Upper lobe of left lung (tissue), 6 donors: ENCODE measurements at regions not wholly inside any gene's neighbourhood (a gene's known extent, or its start where the extent isn't known, plus 50 kb on each side); places are given as distances from the start of the nearest gene placed in this dataset.
"Not testable (repeated sequence)": the region's sequence is repeated elsewhere in the genome, so short reads cannot be mapped to it uniquely, and the experiment has no call there.

ENCODE experiments used
- ATAC-seq, 2 donors: fragments of 200-7000 bp; cut with Tn5 transposase; one replicate each; pipeline ENCODE4 v1.9.1; 2022; ENCODE audit warnings: mild to moderate bottlenecking in 2 of 2, moderate library complexity in 2 of 2; ENCODE audit not compliant: low FRiP score in 2 of 2
- DNase-seq, 2 donors: peaks; one replicate each; pipeline ENCODE4 v3.0.0-alpha.2; 2019 to 2020
- H3K27ac ChIP-seq, 4 donors: fragments of 200-600 bp; sonication (generic); one replicate each; pipeline ENCODE4 v1.5.1; 2016 to 2019
- H3K27me3 ChIP-seq, 4 donors: fragments of 200-600 bp; sonication (generic); one replicate each; pipeline ENCODE4 v1.5.1; 2017 to 2019
- H3K36me3 ChIP-seq, 4 donors: fragments of 200-600 bp; sonication (generic); one replicate each; pipeline ENCODE4 v1.5.1; 2016 to 2019
- H3K4me1 ChIP-seq, 4 donors: fragments of 200-600 bp; sonication (generic); one replicate each; pipeline ENCODE4 v1.5.1; 2018 to 2019
- H3K4me3 ChIP-seq, 4 donors: fragments of 200-600 bp; sonication (generic); one replicate each; pipeline ENCODE4 v1.5.1; 2017 to 2019; ENCODE audit warnings: mild to moderate bottlenecking in 2 of 4, moderate library complexity in 1 of 4
- H3K9me3 ChIP-seq, 4 donors: fragments of 200-600 bp; sonication (generic); one replicate each; pipeline ENCODE4 v1.5.1; 2018 to 2019
- EP300 ChIP-seq, 4 donors: sonication (generic); formaldehyde crosslinking; IDR thresholded peaks; one replicate each; pipeline ENCODE4 v1.5.1; 2017; ENCODE audit warnings: antibody characterized with exemption in 4 of 4, control low read depth in 2 of 4
- POLR2A ChIP-seq, 4 donors: fragments of 450-650 bp; IDR thresholded peaks; one replicate each; pipeline ENCODE4 v1.5.1; 2016 to 2017; ENCODE audit warnings: antibody characterized with exemption in 4 of 4, mild to moderate bottlenecking in 2 of 4
- POLR2AphosphoS5 ChIP-seq, 2 donors: sonication (generic); formaldehyde crosslinking; IDR thresholded peaks; one replicate each; pipeline ENCODE4 v1.5.1; 2017; ENCODE audit warnings: antibody characterized with exemption in 2 of 2
- WGBS, 2 donors: methylation state at CpG; one replicate each; pipeline ENCODE4 v1.1.5; 2017 to 2018; 5-methylcytosine and 5-hydroxymethylcytosine counted together
- TF ChIP-seq, protein P1 (sequence below), 6 experiments: fragments of 450-650 bp in 4 of 6; fragments of 200-600 bp in 2 of 6; sonication (generic) in 2 of 6; IDR thresholded peaks; one replicate each; pipeline ENCODE4 v1.5.1; 2016 to 2019; ENCODE audit warnings: antibody characterized with exemption in 6 of 6
- donor health status: DM: no; HTN: no; CAD: no; lungs with moderate emphysema.
- donor health status: DM: no; HTN: yes; CAD: no; lungs with severe emphysema.

DNA sequence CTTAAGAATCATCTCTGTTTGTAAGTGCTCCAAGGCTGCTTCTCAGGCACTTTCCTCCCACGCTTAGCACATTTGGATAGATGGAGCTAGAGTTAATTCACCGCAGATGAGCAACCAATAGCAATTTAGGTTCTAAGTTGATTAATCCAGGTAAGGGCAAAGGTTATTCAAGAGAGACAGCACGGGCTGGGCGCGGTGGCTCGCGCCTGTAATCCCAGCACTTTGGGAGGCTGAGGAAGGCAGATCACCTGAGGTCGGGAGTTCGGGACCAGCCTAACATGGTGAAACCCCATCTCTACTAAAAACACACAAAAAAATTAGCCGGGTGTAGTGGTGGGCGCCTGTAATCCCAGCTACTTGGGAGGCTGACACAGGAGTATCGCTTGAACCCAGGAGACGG lies 54.5 kb upstream of the UNC13C start:
- 92 to 95% methylated on average over 13 of the region's 13 CpGs for WGBS, 2 donors
- H3K4me1 ChIP-seq, ATAC-seq, H3K36me3 ChIP-seq, H3K27ac ChIP-seq, H3K4me3 ChIP-seq, H3K9me3 ChIP-seq, H3K27me3 ChIP-seq: not testable (repeated sequence)
- peak in 1 of 2 donors; percentile 65 for DNase-seq

GRCh38 chr15:53918180-53919079 lies 59.8 kb upstream of the UNC13C start:
- Histone ChIP-seq H3K27me3 (no peaks in the 10 kb centered on the region), H3K9me3 (no peaks in the 10 kb centered on the region), H3K4me3 (no peak overlapping the region), H3K36me3 (no peaks in the 10 kb centered on the region), H3K4me1 (no peaks in the 10 kb centered on the region), H3K27ac (no peak overlapping the region)
- ATAC-seq (no peak), DNase-seq (no peak)
- TF ChIP-seq POLR2A (IDR thresholded peaks at IDR 0.05) (no peak), EP300 (IDR thresholded peaks at IDR 0.05) (no peak), POLR2AphosphoS5 (IDR thresholded peaks at IDR 0.05) (no peak)
- TF ChIP-seq, protein P1, sequence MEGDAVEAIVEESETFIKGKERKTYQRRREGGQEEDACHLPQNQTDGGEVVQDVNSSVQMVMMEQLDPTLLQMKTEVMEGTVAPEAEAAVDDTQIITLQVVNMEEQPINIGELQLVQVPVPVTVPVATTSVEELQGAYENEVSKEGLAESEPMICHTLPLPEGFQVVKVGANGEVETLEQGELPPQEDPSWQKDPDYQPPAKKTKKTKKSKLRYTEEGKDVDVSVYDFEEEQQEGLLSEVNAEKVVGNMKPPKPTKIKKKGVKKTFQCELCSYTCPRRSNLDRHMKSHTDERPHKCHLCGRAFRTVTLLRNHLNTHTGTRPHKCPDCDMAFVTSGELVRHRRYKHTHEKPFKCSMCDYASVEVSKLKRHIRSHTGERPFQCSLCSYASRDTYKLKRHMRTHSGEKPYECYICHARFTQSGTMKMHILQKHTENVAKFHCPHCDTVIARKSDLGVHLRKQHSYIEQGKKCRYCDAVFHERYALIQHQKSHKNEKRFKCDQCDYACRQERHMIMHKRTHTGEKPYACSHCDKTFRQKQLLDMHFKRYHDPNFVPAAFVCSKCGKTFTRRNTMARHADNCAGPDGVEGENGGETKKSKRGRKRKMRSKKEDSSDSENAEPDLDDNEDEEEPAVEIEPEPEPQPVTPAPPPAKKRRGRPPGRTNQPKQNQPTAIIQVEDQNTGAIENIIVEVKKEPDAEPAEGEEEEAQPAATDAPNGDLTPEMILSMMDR (IDR thresholded peaks at IDR 0.05): no peak
- WGBS, 2 donors: 57 to 63% methylated on average over 11 of the region's 11 CpGs

DNA sequence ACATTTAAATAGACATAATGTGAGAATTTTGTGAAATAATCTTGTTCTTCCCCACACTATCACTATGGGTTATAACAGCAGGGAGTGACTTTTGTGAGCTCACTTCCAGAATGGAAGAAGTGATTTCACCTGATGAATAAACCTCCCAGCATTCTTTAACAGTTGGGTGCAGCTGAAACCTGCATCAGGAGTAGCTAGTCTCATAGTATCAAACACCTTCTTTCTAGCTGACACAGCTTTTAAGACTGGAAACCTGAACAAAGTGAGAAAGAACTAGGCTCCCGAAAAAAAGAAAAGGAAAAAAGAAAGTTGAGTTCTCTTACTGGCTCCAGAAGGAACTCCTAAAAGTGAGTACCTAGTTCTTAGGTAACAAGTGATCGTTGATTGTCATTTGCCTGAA lies 61.1 kb upstream of the UNC13C start:
- Histone ChIP-seq H3K27me3 (no peaks in the 10 kb centered on the region), H3K27ac (no peak overlapping the region), H3K9me3 (no peaks in the 10 kb centered on the region), H3K36me3 (no peaks in the 10 kb centered on the region), H3K4me1 (no peaks in the 10 kb centered on the region), H3K4me3 (no peak overlapping the region)
- no peak for ATAC-seq
- WGBS, 2 donors: 44 to 72% methylated on average over 2 of the region's 2 CpGs
- no peak for DNase-seq
- TF ChIP-seq, protein P1 (IDR thresholded peaks at IDR 0.05): no peak
- no peak for TF ChIP-seq POLR2AphosphoS5 (IDR thresholded peaks at IDR 0.05)
- TF ChIP-seq EP300 (IDR thresholded peaks at IDR 0.05): no peak
- TF ChIP-seq POLR2A (IDR thresholded peaks at IDR 0.05): no peak

DNA sequence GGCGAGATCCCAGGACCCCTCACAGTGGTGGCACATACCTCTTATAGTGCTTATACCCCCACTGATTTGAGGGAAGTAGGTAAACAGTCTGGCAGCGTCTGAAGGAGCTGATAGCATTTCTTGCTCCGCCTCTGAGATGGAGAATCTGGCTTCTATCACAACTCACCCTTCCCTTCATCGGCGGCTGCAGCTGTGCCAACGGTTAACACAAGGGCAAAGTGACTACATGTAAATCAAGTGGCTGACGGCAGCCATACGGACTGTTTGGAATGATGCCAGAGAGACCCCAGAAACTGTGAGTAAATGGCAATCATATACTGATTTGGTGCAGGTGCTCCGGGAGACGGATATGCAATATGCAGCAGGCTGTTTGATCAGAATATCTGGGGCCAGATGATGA lies 66.8 kb upstream of the UNC13C start:
- no peak for ATAC-seq
- Histone ChIP-seq H3K9me3 (no peaks in the 10 kb centered on the region), H3K27me3 (no peaks in the 10 kb centered on the region), H3K27ac (no peak overlapping the region), H3K36me3 (no peaks in the 10 kb centered on the region), H3K4me3 (no peak overlapping the region), H3K4me1 (peaks cover 0 to 16% (median 5%) of the 10 kb centered on the region in 4 donors)
- DNase-seq: no peak
- TF ChIP-seq, protein P1 (IDR thresholded peaks at IDR 0.05): no peak
- TF ChIP-seq POLR2AphosphoS5 (IDR thresholded peaks at IDR 0.05): no peak
- no peak for TF ChIP-seq POLR2A (IDR thresholded peaks at IDR 0.05)
- no peak for TF ChIP-seq EP300 (IDR thresholded peaks at IDR 0.05)
- 58 to 70% methylated on average over 7 to 10 of the region's 10 CpGs for WGBS, 2 donors

- Histone ChIP-seq H3K27ac (peak overlapping the region in 1 of 4 donors; percentile 60), H3K36me3 (no peaks in the 10 kb centered on the region), H3K9me3 (no peaks in the 10 kb centered on the region), H3K4me3 (peak overlapping the region in 1 of 4 donors; percentile 7), H3K27me3 (no peaks in the 10 kb centered on the region), H3K4me1 (peaks cover 0 to 16% (median 5%) of the 10 kb centered on the region in 4 donors)
- WGBS, 2 donors: 54 to 60% methylated on average over 2 to 11 of the region's 11 CpGs
- ATAC-seq: peak in 1 of 2 donors; percentile 76
- TF ChIP-seq, protein P1 (IDR thresholded peaks at IDR 0.05): no peak
- TF ChIP-seq POLR2AphosphoS5 (IDR thresholded peaks at IDR 0.05): no peak
- DNase-seq: peak; percentile 25 to 34
These were observed 67.4 kb upstream of the UNC13C start for GRCh38 chr15:53910852-53911251.
